C4-2B (cell line): ENCODE measurements at regions not wholly inside any gene's neighbourhood (a gene's known extent, or its start where the extent isn't known, plus 50 kb on each side); places are given as distances from the start of the nearest gene placed in this dataset.

Experiments
- H3K27ac ChIP-seq: fragments of 450-650 bp; 2 replicates; pipeline ENCODE4 v1.5.1; 2017
- CTCF ChIP-seq: fragments of 450-650 bp; conservative IDR thresholded peaks from 2 replicates; pipeline ENCODE4 v1.5.1; 2017; ENCODE audit warnings: mild to moderate bottlenecking
- ZFX ChIP-seq: fragments of 450-650 bp; IDR thresholded peaks from 2 replicates; pipeline ENCODE4 v1.6.1; 2017

- H3K27ac ChIP-seq: no peak overlapping the region
- TF ChIP-seq ZFX (no peak), CTCF (no peak)
These were observed 184.9 kb downstream of the SEC61B start for GRCh38 chr9:99406939-99407338.

GRCh38 chr9:99411068-99411467 is 189.0 kb downstream of the SEC61B start:
- no peak for TF ChIP-seq ZFX
- H3K27ac ChIP-seq: no peak overlapping the region

- no peak overlapping the region for H3K27ac ChIP-seq
- TF ChIP-seq ZFX (no peak), CTCF (no peak)
These were observed 189.5 kb downstream of the SEC61B start for GRCh38 chr9:99411479-99412115.

GRCh38 chr9:99412606-99413005 is 190.5 kb downstream of the SEC61B start:
- TF ChIP-seq ZFX: no peak
- no peak for TF ChIP-seq CTCF
- H3K27ac ChIP-seq: no peak overlapping the region

GRCh38 chr9:99414321-99414720 is 192.2 kb downstream of the SEC61B start:
- TF ChIP-seq ZFX (no peak), CTCF (no peak)
- H3K27ac ChIP-seq: no peak overlapping the region

GRCh38 chr9:99415606-99416005 is 193.5 kb downstream of the SEC61B start:
- no peak for TF ChIP-seq ZFX
- TF ChIP-seq CTCF: no peak
- no peak overlapping the region for H3K27ac ChIP-seq

GRCh38 chr9:99416007-99416406 is 193.9 kb downstream of the SEC61B start:
- H3K27ac ChIP-seq: no peak overlapping the region
- TF ChIP-seq ZFX (no peak), CTCF (no peak)

- TF ChIP-seq ZFX (no peak), CTCF (no peak)
- H3K27ac ChIP-seq: no peak overlapping the region
These were observed 197.0 kb downstream of the SEC61B start for GRCh38 chr9:99419070-99419469.
